BJ (cell line): ENCODE measurements at regions not wholly inside any gene's neighbourhood (a gene's known extent, or its start where the extent isn't known, plus 50 kb on each side); places are given as distances from the start of the nearest gene placed in this dataset.

Experiments
- CTCF ChIA-PET: fragments of 350-600 bp; formaldehyde crosslinking; extraction: SDS; loops from one replicate; lab custom pipeline; 2021; ENCODE audit warnings: antibody characterized with exemption, inconsistent platforms; lab: Yijun Ruan, JAX
- POLR2A ChIA-PET: fragments of 300-600 bp; sonication (Branson Sonifier 250); formaldehyde crosslinking; extraction: SDS; loops from one replicate; lab custom pipeline; 2021; ENCODE audit warnings: antibody characterized with exemption; lab: Charles Lee
- DNase-seq: peaks from one replicate; pipeline ENCODE4 v3.0.0-alpha.2; 2011; ENCODE audit warnings: low read depth
- H3K27me3 ChIP-seq: 2 replicates; pipeline ENCODE4 v1.6.0; 2011; ENCODE audit warnings: low read length; ENCODE audit not compliant: control insufficient read depth, insufficient read depth
- H3K36me3 ChIP-seq: 2 replicates; pipeline ENCODE4 v1.5.1; 2011; ENCODE audit warnings: low read length; ENCODE audit not compliant: control insufficient read depth, insufficient read depth
- H3K4me3 ChIP-seq: 2 replicates; pipeline ENCODE4 v1.5.1; 2011; ENCODE audit warnings: low read depth, mild to moderate bottlenecking, control low read depth, low read length
- CTCF ChIP-seq: IDR thresholded peaks from 2 replicates; pipeline ENCODE4 v1.5.1; 2011; ENCODE audit warnings: low read depth, mild to moderate bottlenecking, control low read depth, inconsistent platforms, low read length, moderate library complexity; ENCODE audit not compliant: insufficient read depth

GRCh38 chr2:194223218-194223617 lies 1433.8 kb upstream of the SLC39A10 start:
- ChIA-PET CTCF (no interaction called here), POLR2A (no interaction called here)
- Histone ChIP-seq H3K27me3 (no peaks in the 10 kb centered on the region), H3K36me3 (no peaks in the 10 kb centered on the region), H3K4me3 (no peak overlapping the region)
- no peak for TF ChIP-seq CTCF
- no peak for DNase-seq

- ChIA-PET POLR2A (no interaction called here), CTCF (no interaction called here)
- no peak for DNase-seq
- Histone ChIP-seq H3K36me3 (no peaks in the 10 kb centered on the region), H3K4me3 (no peak overlapping the region), H3K27me3 (no peaks in the 10 kb centered on the region)
- no peak for TF ChIP-seq CTCF
Observed at GRCh38 chr2:194214192-194214591, 1442.8 kb upstream of the SLC39A10 start.

GRCh38 chr2:194205568-194206227 lies 1451.3 kb upstream of the SLC39A10 start:
- H3K36me3 ChIP-seq = no peaks in the 10 kb centered on the region
- POLR2A ChIA-PET = no interaction called here
- H3K4me3 ChIP-seq = no peak overlapping the region
- DNase-seq = no peak
- H3K27me3 ChIP-seq = no peaks in the 10 kb centered on the region
- no peak for TF ChIP-seq CTCF
- CTCF ChIA-PET = no interaction called here

- no peaks in the 10 kb centered on the region for H3K36me3 ChIP-seq
- DNase-seq = no peak
- H3K4me3 ChIP-seq = no peak overlapping the region
- ChIA-PET POLR2A (no interaction called here), CTCF (no interaction called here)
- TF ChIP-seq CTCF = no peak
- no peaks in the 10 kb centered on the region for H3K27me3 ChIP-seq
Observed at GRCh38 chr2:194203898-194204297, 1453.1 kb upstream of the SLC39A10 start.

- ChIA-PET CTCF (no interaction called here), POLR2A (no interaction called here)
- no peaks in the 10 kb centered on the region for H3K36me3 ChIP-seq
- no peaks in the 10 kb centered on the region for H3K27me3 ChIP-seq
- no peak for DNase-seq
- no peak for TF ChIP-seq CTCF
- no peak overlapping the region for H3K4me3 ChIP-seq
Observed at GRCh38 chr2:194182888-194183287, 1474.1 kb upstream of the SLC39A10 start.
